ENCODE measurements at regions not wholly inside any gene's neighbourhood (a gene's known extent, or its start where the extent isn't known, plus 50 kb on each side); places are given as distances from the start of the nearest gene placed in this dataset.
"Not testable (repeated sequence)": the region's sequence is repeated elsewhere in the genome, so short reads cannot be mapped to it uniquely, and the experiment has no call there.

GRCh38 chr7:125423458-125424155, 494.0 kb upstream of the POT1 start:
- peak; percentile 89 for ATAC-seq (ENCODE audit: low read depth)
- H3K4me3 ChIP-seq (ENCODE audit: severe bottlenecking), result no peak overlapping the region
- TF ChIP-seq CTCF (IDR thresholded peaks at IDR 0.05; ENCODE audit: poor library complexity, severe bottlenecking), result no peak
- DNase-seq (ENCODE audit: low spot score), result no peak
- H3K36me3 ChIP-seq (ENCODE audit: low read depth), result no peaks in the 10 kb centered on the region
- H3K4me1 ChIP-seq (ENCODE audit: insufficient read depth, poor library complexity, severe bottlenecking), result peaks cover 21% of the 10 kb centered on the region
- peak overlapping the region; percentile 77 for H3K27ac ChIP-seq (ENCODE audit: poor library complexity, severe bottlenecking)
- H3K27me3 ChIP-seq (ENCODE audit: insufficient read depth, poor library complexity, severe bottlenecking), result no peaks in the 10 kb centered on the region
- no peaks in the 10 kb centered on the region for H3K9me3 ChIP-seq (ENCODE audit: severe bottlenecking)

GRCh38 chr7:125421407-125421806, 491.8 kb upstream of the POT1 start:
- peaks cover 21% of the 10 kb centered on the region for H3K4me1 ChIP-seq (ENCODE audit: insufficient read depth, poor library complexity, severe bottlenecking)
- H3K27me3 ChIP-seq (ENCODE audit: insufficient read depth, poor library complexity, severe bottlenecking); H3K4me3 ChIP-seq (ENCODE audit: severe bottlenecking); H3K27ac ChIP-seq (ENCODE audit: poor library complexity, severe bottlenecking); DNase-seq (ENCODE audit: low spot score); ATAC-seq (ENCODE audit: low read depth); H3K36me3 ChIP-seq (ENCODE audit: low read depth); H3K9me3 ChIP-seq (ENCODE audit: severe bottlenecking): not testable (repeated sequence)

- no peaks in the 10 kb centered on the region for H3K36me3 ChIP-seq (ENCODE audit: low read depth)
- ATAC-seq (ENCODE audit: low read depth) (no peak), DNase-seq (ENCODE audit: low spot score) (no peak)
- no peaks in the 10 kb centered on the region for H3K27me3 ChIP-seq (ENCODE audit: insufficient read depth, poor library complexity, severe bottlenecking)
- no peaks in the 10 kb centered on the region for H3K9me3 ChIP-seq (ENCODE audit: severe bottlenecking)
- TF ChIP-seq CTCF (IDR thresholded peaks at IDR 0.05; ENCODE audit: poor library complexity, severe bottlenecking), result no peak
- peaks cover 4% of the 10 kb centered on the region for H3K4me1 ChIP-seq (ENCODE audit: insufficient read depth, poor library complexity, severe bottlenecking)
- H3K4me3 ChIP-seq (ENCODE audit: severe bottlenecking), result no peak overlapping the region
- no peak overlapping the region for H3K27ac ChIP-seq (ENCODE audit: poor library complexity, severe bottlenecking)
These were observed 483.5 kb upstream of the POT1 start for GRCh38 chr7:125412890-125413665.

- no peak overlapping the region for H3K4me3 ChIP-seq (ENCODE audit: severe bottlenecking)
- no peak for ATAC-seq (ENCODE audit: low read depth)
- no peaks in the 10 kb centered on the region for H3K27me3 ChIP-seq (ENCODE audit: insufficient read depth, poor library complexity, severe bottlenecking)
- H3K4me1 ChIP-seq (ENCODE audit: insufficient read depth, poor library complexity, severe bottlenecking), result peaks cover 4% of the 10 kb centered on the region
- no peak overlapping the region for H3K27ac ChIP-seq (ENCODE audit: poor library complexity, severe bottlenecking)
- H3K36me3 ChIP-seq (ENCODE audit: low read depth), result no peaks in the 10 kb centered on the region
- no peak for DNase-seq (ENCODE audit: low spot score)
- no peaks in the 10 kb centered on the region for H3K9me3 ChIP-seq (ENCODE audit: severe bottlenecking)
- TF ChIP-seq CTCF (IDR thresholded peaks at IDR 0.05; ENCODE audit: poor library complexity, severe bottlenecking), result no peak
These were observed 480.3 kb upstream of the POT1 start for GRCh38 chr7:125409921-125410320.

GRCh38 chr7:125406111-125406510, 476.5 kb upstream of the POT1 start:
- DNase-seq (ENCODE audit: low spot score), result no peak
- Histone ChIP-seq H3K9me3 (ENCODE audit: severe bottlenecking) (no peaks in the 10 kb centered on the region), H3K27ac (ENCODE audit: poor library complexity, severe bottlenecking) (no peak overlapping the region), H3K4me1 (ENCODE audit: insufficient read depth, poor library complexity, severe bottlenecking) (peaks cover 4% of the 10 kb centered on the region), H3K4me3 (ENCODE audit: severe bottlenecking) (no peak overlapping the region), H3K36me3 (ENCODE audit: low read depth) (no peaks in the 10 kb centered on the region), H3K27me3 (ENCODE audit: insufficient read depth, poor library complexity, severe bottlenecking) (no peaks in the 10 kb centered on the region)
- ATAC-seq (ENCODE audit: low read depth), result no peak
- TF ChIP-seq CTCF (IDR thresholded peaks at IDR 0.05; ENCODE audit: poor library complexity, severe bottlenecking), result no peak
